ENCODE measurements at regions not wholly inside any gene's neighbourhood (a gene's known extent, or its start where the extent isn't known, plus 50 kb on each side); places are given as distances from the start of the nearest gene placed in this dataset.
"Not testable (repeated sequence)": the region's sequence is repeated elsewhere in the genome, so short reads cannot be mapped to it uniquely, and the experiment has no call there.

GRCh38 chr2:91846388-91846787, 3024.8 kb upstream of the TEKT4 start:
- not testable (repeated sequence) for TF ChIP-seq CTCF, POLR2A (IDR thresholded peaks at IDR 0.05)

All from testis (tissue), 2 donors.